ENCODE measurements at regions not wholly inside any gene's neighbourhood (a gene's known extent, or its start where the extent isn't known, plus 50 kb on each side); places are given as distances from the start of the nearest gene placed in this dataset.

- H3K27ac ChIP-seq (replicated peaks) = no peak overlapping the region
- TF ChIP-seq CTCF (IDR thresholded peaks at IDR 0.05; ENCODE audit: insufficient read depth, low read length) = no peak
- TF ChIP-seq POLR2AphosphoS5 (IDR thresholded peaks at IDR 0.05; ENCODE audit: low read depth) = no peak
- no peak for TF ChIP-seq REST (IDR thresholded peaks at IDR 0.05; ENCODE audit: insufficient replicate concordance, low read depth)
- no peak for TF ChIP-seq SPI1 (IDR thresholded peaks at IDR 0.05; ENCODE audit: borderline replicate concordance, low read depth)
Observed at GRCh38 chr1:232376632-232377493, 253.1 kb downstream of the SIPA1L2 start.

DNA sequence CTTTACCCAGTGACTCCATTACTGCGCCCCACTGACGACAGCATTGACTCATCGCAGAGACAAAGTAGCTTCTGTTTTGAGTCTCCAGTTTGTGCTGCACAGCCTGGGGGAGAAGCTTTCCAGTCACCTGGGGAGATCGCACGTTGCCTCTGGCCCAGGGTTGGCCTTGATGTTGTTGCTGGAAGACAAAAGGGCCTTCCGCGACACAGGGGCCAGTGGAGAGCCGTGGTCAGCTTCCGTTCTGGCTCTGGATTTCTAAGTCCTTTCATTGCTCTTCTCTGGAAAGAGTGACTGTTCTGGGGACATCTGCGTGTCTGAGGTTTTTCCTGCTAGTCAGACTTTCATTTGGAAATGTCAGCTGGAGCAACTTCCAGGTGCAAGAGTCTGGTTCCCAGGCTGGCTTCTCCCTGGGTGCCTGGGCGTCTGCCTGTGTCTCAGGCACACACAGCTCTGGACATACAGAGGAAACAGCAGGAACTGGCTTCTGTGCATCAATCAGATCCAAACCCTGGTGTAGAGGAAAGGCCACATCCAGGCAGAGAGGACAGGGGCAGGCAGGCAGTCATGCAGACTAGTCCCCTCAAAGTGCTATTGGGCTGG lies 257.0 kb downstream of the SIPA1L2 start:
- no peak for TF ChIP-seq GABPA (IDR thresholded peaks at IDR 0.05; ENCODE audit: low read depth)
- Histone ChIP-seq H3K27me3 (ENCODE audit: insufficient read depth, poor library complexity, severe bottlenecking) (no peaks in the 10 kb centered on the region), H3K4me3 (replicated peaks; ENCODE audit: insufficient read depth, low read length) (no peak overlapping the region), H3K27ac (replicated peaks) (no peak overlapping the region)
- DNase-seq (ENCODE audit: low read depth in 1 of 2, low spot score in 1 of 2) = no peak

More at GRCh38 chr1:232376632-232377493, 253.1 kb downstream of the SIPA1L2 start:
- DNase-seq (ENCODE audit: low read depth in 1 of 2, low spot score in 1 of 2) = no peak
- Histone ChIP-seq H3K27me3 (ENCODE audit: insufficient read depth, poor library complexity, severe bottlenecking) (no peaks in the 10 kb centered on the region), H3K4me3 (replicated peaks; ENCODE audit: insufficient read depth, low read length) (no peak overlapping the region)

GRCh38 chr1:232372431-232372830 lies 257.5 kb downstream of the SIPA1L2 start:
- Histone ChIP-seq H3K27ac (replicated peaks) (no peak overlapping the region), H3K4me3 (replicated peaks; ENCODE audit: insufficient read depth, low read length) (no peak overlapping the region), H3K27me3 (ENCODE audit: insufficient read depth, poor library complexity, severe bottlenecking) (no peaks in the 10 kb centered on the region)
- DNase-seq (ENCODE audit: low read depth in 1 of 2, low spot score in 1 of 2) = no peak
- TF ChIP-seq SPI1 (IDR thresholded peaks at IDR 0.05; ENCODE audit: borderline replicate concordance, low read depth) (no peak), GABPA (IDR thresholded peaks at IDR 0.05; ENCODE audit: low read depth) (no peak)

DNA sequence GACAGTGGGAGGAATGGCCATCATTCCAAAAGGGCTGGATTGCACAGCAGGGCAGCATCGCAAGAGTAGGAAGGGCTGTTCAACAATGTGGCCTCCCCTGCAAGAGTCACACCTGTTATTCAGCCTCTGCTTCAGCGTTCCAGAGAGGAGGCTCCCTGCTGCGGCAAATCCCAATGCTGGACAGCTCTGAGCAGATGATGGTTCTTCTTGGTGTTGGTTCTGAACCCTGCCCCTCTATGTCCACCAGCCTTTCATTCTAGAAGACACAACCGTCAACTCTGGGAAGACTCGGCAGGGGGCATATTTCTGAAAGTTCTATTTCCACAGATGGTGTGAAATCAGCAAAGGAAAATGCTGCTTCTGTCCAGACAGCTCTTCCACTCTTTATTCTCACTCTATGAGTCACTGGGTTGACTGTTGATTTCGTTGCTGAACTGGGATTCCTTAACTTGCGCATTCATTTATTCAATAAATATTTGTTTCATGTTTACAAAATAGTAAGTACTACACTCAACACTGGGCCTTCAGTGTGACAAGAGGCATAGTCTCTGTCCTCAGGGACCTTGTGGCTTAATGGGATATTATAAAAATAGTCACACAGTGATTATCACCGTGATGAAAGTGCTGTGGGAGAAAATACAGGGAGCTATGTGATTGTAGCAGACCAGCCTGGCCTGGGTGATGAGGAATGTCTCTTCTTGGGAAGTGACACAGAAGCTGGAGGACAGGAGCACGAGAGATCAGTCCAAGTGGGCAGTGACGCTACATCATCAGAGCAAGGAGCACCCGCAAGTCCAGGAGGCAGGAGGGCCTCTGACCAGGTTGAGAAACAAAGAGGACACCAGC lies 260.3 kb downstream of the SIPA1L2 start:
- Histone ChIP-seq H3K27me3 (ENCODE audit: insufficient read depth, poor library complexity, severe bottlenecking) (no peaks in the 10 kb centered on the region), H3K27ac (replicated peaks) (no peak overlapping the region), H3K4me3 (replicated peaks; ENCODE audit: insufficient read depth, low read length) (no peak overlapping the region)
- no peak for DNase-seq (ENCODE audit: low read depth in 1 of 2, low spot score in 1 of 2)
- TF ChIP-seq CTCF (IDR thresholded peaks at IDR 0.05; ENCODE audit: insufficient read depth, low read length) = no peak
- TF ChIP-seq SPI1 (IDR thresholded peaks at IDR 0.05; ENCODE audit: borderline replicate concordance, low read depth) = no peak
- no peak for TF ChIP-seq GABPA (IDR thresholded peaks at IDR 0.05; ENCODE audit: low read depth)
- no peak for TF ChIP-seq POLR2AphosphoS5 (IDR thresholded peaks at IDR 0.05; ENCODE audit: low read depth)

GRCh38 chr1:232368821-232369321 lies 261.1 kb downstream of the SIPA1L2 start:
- no peak for DNase-seq (ENCODE audit: low read depth in 1 of 2, low spot score in 1 of 2)
- no peak for TF ChIP-seq REST (IDR thresholded peaks at IDR 0.05; ENCODE audit: insufficient replicate concordance, low read depth)
- no peak for TF ChIP-seq CTCF (IDR thresholded peaks at IDR 0.05; ENCODE audit: insufficient read depth, low read length)
- TF ChIP-seq POLR2AphosphoS5 (IDR thresholded peaks at IDR 0.05; ENCODE audit: low read depth) = no peak
- no peak for TF ChIP-seq GABPA (IDR thresholded peaks at IDR 0.05; ENCODE audit: low read depth)
- TF ChIP-seq SPI1 (IDR thresholded peaks at IDR 0.05; ENCODE audit: borderline replicate concordance, low read depth) = no peak
- Histone ChIP-seq H3K4me3 (replicated peaks; ENCODE audit: insufficient read depth, low read length) (no peak overlapping the region), H3K27me3 (ENCODE audit: insufficient read depth, poor library complexity, severe bottlenecking) (no peaks in the 10 kb centered on the region), H3K27ac (replicated peaks) (no peak overlapping the region)
